ENCODE measurements at regions not wholly inside any gene's neighbourhood (a gene's known extent, or its start where the extent isn't known, plus 50 kb on each side); places are given as distances from the start of the nearest gene placed in this dataset.
A peak's percentile ranks its signal among the peaks of the same experiment; 100 is the strongest.

DNA sequence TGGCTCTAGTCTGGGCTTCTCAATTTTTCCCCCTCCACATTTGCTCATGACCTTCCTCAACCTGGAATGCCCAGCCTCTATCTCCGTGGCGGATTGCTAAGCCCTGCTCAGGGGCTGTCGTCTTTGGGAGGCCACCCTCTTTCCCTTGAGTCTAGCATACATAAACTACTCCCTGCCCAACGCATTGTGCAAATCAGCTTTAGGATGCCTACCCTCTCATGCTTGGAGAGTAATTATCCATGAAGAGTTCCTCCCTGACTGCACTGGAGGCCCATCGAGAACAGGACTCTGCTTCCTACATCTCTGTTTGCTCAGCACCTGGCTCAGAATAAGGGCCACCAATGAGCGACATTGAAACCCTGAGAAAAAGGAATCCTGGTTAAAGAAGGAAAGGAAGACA, 53.7 kb upstream of the NPAS2 start:
- DNase-seq: no peak

DNA sequence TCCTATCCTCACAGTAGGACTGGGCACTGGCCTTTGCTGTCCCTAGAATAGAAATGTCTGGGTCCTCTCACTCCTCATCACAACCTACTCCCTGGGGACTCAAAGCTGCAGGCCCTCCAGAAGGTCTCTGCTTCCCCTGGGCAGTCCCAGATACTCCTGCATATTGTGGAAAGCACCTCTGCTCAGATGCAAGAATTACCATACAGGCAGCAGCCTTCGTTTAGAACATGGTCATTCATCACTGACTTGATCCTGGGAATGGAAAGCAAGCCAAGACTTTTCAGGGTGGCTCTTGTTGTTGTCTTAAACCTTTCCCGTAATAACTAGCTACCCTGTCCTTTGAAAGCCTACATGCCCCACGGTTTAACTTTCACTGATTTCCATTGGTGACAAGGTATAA, 53.1 kb upstream of the NPAS2 start:
- DNase-seq: no peak

DNA sequence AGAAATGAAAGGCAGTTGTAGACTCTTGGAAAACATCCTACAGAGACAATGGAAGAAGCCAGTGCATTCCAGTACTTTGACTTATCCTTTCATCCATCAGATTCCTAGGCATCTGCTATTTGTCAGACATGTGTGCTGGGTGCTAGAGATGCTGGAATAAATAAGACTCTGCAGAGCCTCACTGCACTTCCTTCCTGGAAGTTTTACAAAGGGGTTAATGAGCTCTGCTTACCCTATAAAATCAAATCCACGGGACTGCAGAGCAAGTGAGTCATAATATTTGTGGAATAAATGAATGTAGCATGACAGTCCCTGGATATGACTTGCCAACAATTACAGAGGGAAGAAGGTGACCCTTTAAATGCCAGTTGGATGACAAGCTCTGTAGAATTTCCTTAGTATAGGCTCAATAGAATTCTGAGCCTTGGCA, 52.7 kb upstream of the NPAS2 start:
- DNase-seq: peak; percentile 86

DNA sequence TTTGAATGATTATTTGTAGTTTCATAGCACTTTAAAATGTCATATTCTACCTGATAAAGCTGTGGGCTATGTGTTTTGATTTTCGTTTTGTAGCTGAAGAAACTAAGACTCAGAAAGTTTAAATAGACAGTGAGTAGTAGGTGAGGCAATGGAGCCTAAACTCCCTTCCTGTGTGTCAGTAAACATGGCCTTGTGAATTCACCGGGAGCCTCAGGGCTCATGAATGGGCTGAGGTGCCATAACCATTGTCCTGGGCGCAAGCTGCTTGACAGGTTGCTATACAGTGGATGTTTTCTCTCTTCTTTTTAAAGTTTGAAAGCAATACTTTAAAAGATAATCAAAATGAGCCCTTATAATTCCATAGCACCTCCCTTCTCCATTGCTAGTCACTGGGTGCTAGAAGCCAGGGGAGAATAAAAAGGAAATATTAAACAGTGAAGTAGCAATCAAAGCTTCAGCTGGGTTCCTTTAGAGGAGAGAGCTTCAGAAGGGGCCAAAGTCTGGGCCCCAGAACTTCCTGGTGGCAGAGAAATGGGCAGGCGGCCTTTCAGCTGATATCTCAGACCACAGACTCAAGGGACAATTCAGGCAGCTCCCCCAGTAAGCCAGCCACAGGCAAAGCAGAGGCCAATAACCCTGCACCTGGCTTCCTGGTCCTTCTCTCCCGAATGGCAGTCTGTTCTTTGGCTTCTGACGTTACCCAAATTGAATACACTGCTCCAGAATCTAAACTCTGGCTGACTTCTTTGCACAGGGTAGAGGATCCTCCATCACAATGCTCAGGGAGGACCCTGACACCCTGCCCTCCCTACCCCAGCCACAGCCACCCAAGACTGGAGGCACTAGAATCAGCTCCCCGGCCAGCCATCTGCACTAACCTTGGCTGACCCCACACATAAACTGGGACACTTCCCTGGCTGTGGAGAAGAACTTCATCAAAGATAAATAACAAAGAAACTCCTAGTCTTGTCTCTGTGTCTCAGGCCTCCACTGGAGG, 51.8 kb upstream of the NPAS2 start:
- DNase-seq: no peak

Data from fibroblast of skin of scalp (primary cell).